ENCODE measurements at regions not wholly inside any gene's neighbourhood (a gene's known extent, or its start where the extent isn't known, plus 50 kb on each side); places are given as distances from the start of the nearest gene placed in this dataset.

GRCh38 chr1:59004755-59005154 is 220.9 kb upstream of the JUN start:
- DNase-seq (ENCODE audit: insufficient read length, low spot score, missing footprints): no peak
- Histone ChIP-seq H3K79me2 (ENCODE audit: insufficient read depth, low read length) (no peaks in the 10 kb centered on the region), H3K4me1 (ENCODE audit: insufficient read depth, low read length) (peaks cover 18% of the 10 kb centered on the region), H3K27ac (ENCODE audit: low read depth, low read length) (no peak overlapping the region), H3K27me3 (ENCODE audit: insufficient read depth, low read length) (no peaks in the 10 kb centered on the region), H3K4me3 (ENCODE audit: insufficient read depth, low read length) (no peak overlapping the region), H2AFZ (ENCODE audit: low read length) (no peak overlapping the region), H3K9me3 (ENCODE audit: low read depth, low read length) (no peaks in the 10 kb centered on the region), H4K20me1 (ENCODE audit: insufficient read depth, low read length) (no peaks in the 10 kb centered on the region), H3K36me3 (ENCODE audit: insufficient read depth, low read length) (no peaks in the 10 kb centered on the region), H3K4me2 (ENCODE audit: insufficient read depth, low read length) (no peak overlapping the region)
- TF ChIP-seq CTCF (IDR thresholded peaks at IDR 0.05; ENCODE audit: extremely low read depth, low read depth, low read length): no peak

GRCh38 chr1:59005491-59006288 is 221.8 kb upstream of the JUN start:
- no peak for DNase-seq (ENCODE audit: insufficient read length, low spot score, missing footprints)
- H3K4me3 ChIP-seq (ENCODE audit: insufficient read depth, low read length): no peak overlapping the region
- no peak for TF ChIP-seq CTCF (IDR thresholded peaks at IDR 0.05; ENCODE audit: extremely low read depth, low read depth, low read length)
- H3K27ac ChIP-seq (ENCODE audit: low read depth, low read length): no peak overlapping the region
- no peaks in the 10 kb centered on the region for H4K20me1 ChIP-seq (ENCODE audit: insufficient read depth, low read length)
- H3K79me2 ChIP-seq (ENCODE audit: insufficient read depth, low read length): no peaks in the 10 kb centered on the region
- H3K4me1 ChIP-seq (ENCODE audit: insufficient read depth, low read length): peaks cover 18% of the 10 kb centered on the region
- no peaks in the 10 kb centered on the region for H3K9me3 ChIP-seq (ENCODE audit: low read depth, low read length)
- H3K36me3 ChIP-seq (ENCODE audit: insufficient read depth, low read length): no peaks in the 10 kb centered on the region
- no peaks in the 10 kb centered on the region for H3K27me3 ChIP-seq (ENCODE audit: insufficient read depth, low read length)
- H2AFZ ChIP-seq (ENCODE audit: low read length): no peak overlapping the region
- H3K4me2 ChIP-seq (ENCODE audit: insufficient read depth, low read length): no peak overlapping the region

- no peak overlapping the region for H2AFZ ChIP-seq (ENCODE audit: low read length)
- H3K4me1 ChIP-seq (ENCODE audit: insufficient read depth, low read length): peaks cover 18% of the 10 kb centered on the region
- no peaks in the 10 kb centered on the region for H3K79me2 ChIP-seq (ENCODE audit: insufficient read depth, low read length)
- no peaks in the 10 kb centered on the region for H3K9me3 ChIP-seq (ENCODE audit: low read depth, low read length)
- TF ChIP-seq CTCF (IDR thresholded peaks at IDR 0.05; ENCODE audit: extremely low read depth, low read depth, low read length): no peak
- no peak overlapping the region for H3K4me2 ChIP-seq (ENCODE audit: insufficient read depth, low read length)
- H3K4me3 ChIP-seq (ENCODE audit: insufficient read depth, low read length): no peak overlapping the region
- no peak overlapping the region for H3K27ac ChIP-seq (ENCODE audit: low read depth, low read length)
- H3K27me3 ChIP-seq (ENCODE audit: insufficient read depth, low read length): no peaks in the 10 kb centered on the region
- no peak for DNase-seq (ENCODE audit: insufficient read length, low spot score, missing footprints)
- no peaks in the 10 kb centered on the region for H4K20me1 ChIP-seq (ENCODE audit: insufficient read depth, low read length)
- no peaks in the 10 kb centered on the region for H3K36me3 ChIP-seq (ENCODE audit: insufficient read depth, low read length)
These were observed 222.4 kb upstream of the JUN start for GRCh38 chr1:59006289-59006658.

GRCh38 chr1:59006932-59007331 is 223.1 kb upstream of the JUN start:
- H3K36me3 ChIP-seq (ENCODE audit: insufficient read depth, low read length): no peaks in the 10 kb centered on the region
- no peak overlapping the region for H3K4me2 ChIP-seq (ENCODE audit: insufficient read depth, low read length)
- no peak for TF ChIP-seq CTCF (IDR thresholded peaks at IDR 0.05; ENCODE audit: extremely low read depth, low read depth, low read length)
- no peaks in the 10 kb centered on the region for H3K9me3 ChIP-seq (ENCODE audit: low read depth, low read length)
- no peaks in the 10 kb centered on the region for H3K27me3 ChIP-seq (ENCODE audit: insufficient read depth, low read length)
- H3K4me3 ChIP-seq (ENCODE audit: insufficient read depth, low read length): no peak overlapping the region
- no peak for DNase-seq (ENCODE audit: insufficient read length, low spot score, missing footprints)
- no peak overlapping the region for H2AFZ ChIP-seq (ENCODE audit: low read length)
- H4K20me1 ChIP-seq (ENCODE audit: insufficient read depth, low read length): no peaks in the 10 kb centered on the region
- H3K79me2 ChIP-seq (ENCODE audit: insufficient read depth, low read length): no peaks in the 10 kb centered on the region
- H3K27ac ChIP-seq (ENCODE audit: low read depth, low read length): no peak overlapping the region
- H3K4me1 ChIP-seq (ENCODE audit: insufficient read depth, low read length): peaks cover 18% of the 10 kb centered on the region

All from osteoblast (primary cell).